Bronchial epithelial cell (primary cell): ENCODE measurements at regions not wholly inside any gene's neighbourhood (a gene's known extent, or its start where the extent isn't known, plus 50 kb on each side); places are given as distances from the start of the nearest gene placed in this dataset.

Source experiments
- DNase-seq: peaks from one replicate; pipeline ENCODE4 v3.0.0-alpha.2; 2010; ENCODE audit warnings: low read depth
- FAIRE-seq: peaks from 2 replicates; lab custom pipeline; 2011; peaks lifted over from hg19 to GRCh38; lab: Jason Lieb, UNC
- H3K27me3 ChIP-seq: 2 replicates; pipeline ENCODE4 v1.5.1; 2011; ENCODE audit warnings: low read length; ENCODE audit not compliant: control insufficient read depth, insufficient read depth
- H3K36me3 ChIP-seq: 2 replicates; pipeline ENCODE4 v1.5.1; 2011; ENCODE audit warnings: low read length; ENCODE audit not compliant: control insufficient read depth, insufficient read depth
- H3K4me3 ChIP-seq: 2 replicates; pipeline ENCODE4 v1.5.1; 2011; ENCODE audit warnings: mild to moderate bottlenecking, low read depth, low read length, control low read depth
- TF ChIP-seq, protein P1 (sequence below): IDR thresholded peaks from 2 replicates; pipeline ENCODE4 v1.5.1; 2011; ENCODE audit warnings: mild to moderate bottlenecking, moderate library complexity, low read length, control low read depth, inconsistent platforms; ENCODE audit not compliant: insufficient read depth, severe bottlenecking

- H3K4me3 ChIP-seq: no peak overlapping the region
- no peaks in the 10 kb centered on the region for H3K36me3 ChIP-seq
- no peak for FAIRE-seq
- DNase-seq: no peak
- TF ChIP-seq, protein P1, sequence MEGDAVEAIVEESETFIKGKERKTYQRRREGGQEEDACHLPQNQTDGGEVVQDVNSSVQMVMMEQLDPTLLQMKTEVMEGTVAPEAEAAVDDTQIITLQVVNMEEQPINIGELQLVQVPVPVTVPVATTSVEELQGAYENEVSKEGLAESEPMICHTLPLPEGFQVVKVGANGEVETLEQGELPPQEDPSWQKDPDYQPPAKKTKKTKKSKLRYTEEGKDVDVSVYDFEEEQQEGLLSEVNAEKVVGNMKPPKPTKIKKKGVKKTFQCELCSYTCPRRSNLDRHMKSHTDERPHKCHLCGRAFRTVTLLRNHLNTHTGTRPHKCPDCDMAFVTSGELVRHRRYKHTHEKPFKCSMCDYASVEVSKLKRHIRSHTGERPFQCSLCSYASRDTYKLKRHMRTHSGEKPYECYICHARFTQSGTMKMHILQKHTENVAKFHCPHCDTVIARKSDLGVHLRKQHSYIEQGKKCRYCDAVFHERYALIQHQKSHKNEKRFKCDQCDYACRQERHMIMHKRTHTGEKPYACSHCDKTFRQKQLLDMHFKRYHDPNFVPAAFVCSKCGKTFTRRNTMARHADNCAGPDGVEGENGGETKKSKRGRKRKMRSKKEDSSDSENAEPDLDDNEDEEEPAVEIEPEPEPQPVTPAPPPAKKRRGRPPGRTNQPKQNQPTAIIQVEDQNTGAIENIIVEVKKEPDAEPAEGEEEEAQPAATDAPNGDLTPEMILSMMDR: no peak
- H3K27me3 ChIP-seq: no peaks in the 10 kb centered on the region
Measured at GRCh38 chr2:43133708-43134570, 92.5 kb downstream of the ZFP36L2 start.

DNA sequence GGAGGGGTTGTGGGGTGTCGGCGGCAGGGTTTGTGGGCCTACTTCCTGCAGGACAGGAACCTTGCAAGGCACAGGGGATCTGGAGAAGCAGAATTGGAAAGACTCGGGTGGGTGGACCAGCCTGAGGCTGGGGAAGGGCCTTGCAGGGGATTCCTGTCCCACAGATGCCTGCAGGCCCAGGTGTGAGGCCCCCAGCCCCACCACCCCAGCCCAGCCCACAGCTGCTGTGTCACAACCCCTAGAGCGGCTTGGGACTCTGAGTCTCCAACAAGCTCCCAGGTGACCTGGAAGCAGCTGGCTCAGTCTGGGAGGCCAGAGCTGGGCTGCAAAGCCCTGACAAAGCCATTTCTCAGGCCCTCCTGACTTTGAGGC lies 93.1 kb downstream of the ZFP36L2 start:
- TF ChIP-seq, protein P1: no peak
- FAIRE-seq (no peak), DNase-seq (no peak)
- H3K36me3 ChIP-seq: no peaks in the 10 kb centered on the region
- no peak overlapping the region for H3K4me3 ChIP-seq
- no peaks in the 10 kb centered on the region for H3K27me3 ChIP-seq

GRCh38 chr2:43132683-43133301 lies 93.6 kb downstream of the ZFP36L2 start:
- TF ChIP-seq, protein P1: no peak
- FAIRE-seq: no peak
- H3K27me3 ChIP-seq: no peaks in the 10 kb centered on the region

GRCh38 chr2:43131890-43132682 lies 94.3 kb downstream of the ZFP36L2 start:
- peak; percentile 43 for DNase-seq

More at GRCh38 chr2:43132683-43133301, 93.6 kb downstream of the ZFP36L2 start:
- H3K4me3 ChIP-seq: no peak overlapping the region
- DNase-seq: no peak
- no peaks in the 10 kb centered on the region for H3K36me3 ChIP-seq

More at GRCh38 chr2:43131890-43132682, 94.3 kb downstream of the ZFP36L2 start:
- Histone ChIP-seq H3K36me3 (no peaks in the 10 kb centered on the region), H3K27me3 (no peaks in the 10 kb centered on the region), H3K4me3 (no peak overlapping the region)
- TF ChIP-seq, protein P1: no peak
- no peak for FAIRE-seq
